ENCODE measurements at regions not wholly inside any gene's neighbourhood (a gene's known extent, or its start where the extent isn't known, plus 50 kb on each side); places are given as distances from the start of the nearest gene placed in this dataset.

GRCh38 chr17:79365836-79366770 lies 244.7 kb downstream of the RBFOX3 start:
- no peak for DNase-seq (ENCODE audit: low read depth)

DNA sequence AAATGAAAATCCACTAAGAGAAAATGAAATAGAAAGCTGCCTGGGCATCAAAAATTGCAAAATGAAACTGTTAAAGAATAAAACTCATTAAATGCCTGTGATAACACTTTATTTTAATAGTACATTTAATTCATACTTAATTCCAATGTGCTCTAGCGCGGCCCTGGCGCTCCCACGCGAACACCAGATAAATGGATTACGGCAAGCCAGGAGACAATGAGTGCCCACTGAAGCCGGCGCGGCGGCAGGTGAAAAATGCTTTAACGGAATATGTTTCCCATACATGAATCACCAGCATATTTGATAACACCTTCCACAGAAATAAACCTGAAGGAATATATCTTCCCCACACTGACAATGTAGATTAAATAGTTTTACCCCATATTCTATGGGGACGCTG lies 245.5 kb downstream of the RBFOX3 start:
- DNase-seq (ENCODE audit: low read depth) = no peak
- no peak overlapping the region for H3K4me3 ChIP-seq (ENCODE audit: low read depth, low read length)

More at GRCh38 chr17:79365836-79366770, 244.7 kb downstream of the RBFOX3 start:
- H3K4me3 ChIP-seq (ENCODE audit: low read depth, low read length) = no peak overlapping the region

- no peak for DNase-seq (ENCODE audit: low read depth)
- no peak overlapping the region for H3K4me3 ChIP-seq (ENCODE audit: low read depth, low read length)
Measured at GRCh38 chr17:79364315-79365094, 246.3 kb downstream of the RBFOX3 start.

- no peak for DNase-seq (ENCODE audit: low read depth)
- no peak overlapping the region for H3K4me3 ChIP-seq (ENCODE audit: low read depth, low read length)
Measured at GRCh38 chr17:79363552-79364275, 247.1 kb downstream of the RBFOX3 start.

GRCh38 chr17:79362772-79363305 lies 248.0 kb downstream of the RBFOX3 start:
- no peak for DNase-seq (ENCODE audit: low read depth)
- no peak overlapping the region for H3K4me3 ChIP-seq (ENCODE audit: low read depth, low read length)

- DNase-seq (ENCODE audit: low read depth) = no peak
- H3K4me3 ChIP-seq (ENCODE audit: low read depth, low read length) = no peak overlapping the region
Measured at GRCh38 chr17:79361873-79362771, 248.7 kb downstream of the RBFOX3 start.

- DNase-seq (ENCODE audit: low read depth) = no peak
- no peak overlapping the region for H3K4me3 ChIP-seq (ENCODE audit: low read depth, low read length)
Measured at GRCh38 chr17:79361221-79361734, 249.6 kb downstream of the RBFOX3 start.

- DNase-seq (ENCODE audit: low read depth) = no peak
- no peak overlapping the region for H3K4me3 ChIP-seq (ENCODE audit: low read depth, low read length)
Measured at GRCh38 chr17:79360196-79360595, 250.7 kb downstream of the RBFOX3 start.

DNA sequence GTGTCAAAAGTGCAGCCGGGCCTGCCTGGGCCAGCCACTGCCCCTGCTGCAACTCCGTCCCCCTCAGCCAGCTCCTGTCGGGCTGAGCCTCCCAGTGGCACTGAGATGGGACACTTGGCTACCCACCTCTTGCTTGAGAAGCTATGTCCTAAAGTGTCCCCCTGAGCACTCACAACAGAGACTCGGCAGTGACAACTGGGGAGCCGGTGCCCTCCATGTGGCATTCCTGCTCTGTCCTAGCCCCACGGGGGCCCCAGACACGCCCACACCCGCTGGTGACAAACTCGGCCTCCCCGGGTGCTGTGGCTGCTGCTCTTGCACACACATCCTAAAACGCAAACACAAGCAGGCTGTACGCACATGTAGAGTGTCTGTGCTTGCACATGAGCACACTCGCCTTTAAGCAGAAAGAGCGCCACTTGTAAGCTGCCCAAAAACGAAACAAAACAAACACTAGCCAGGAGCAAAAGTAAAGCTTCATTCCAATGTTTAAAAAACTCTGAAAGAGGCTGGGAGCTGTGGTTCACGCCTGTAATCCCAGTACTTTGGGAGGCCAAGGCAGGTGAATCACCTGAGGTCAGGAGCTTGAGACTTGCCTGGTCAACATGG lies 253.9 kb downstream of the RBFOX3 start:
- H3K4me3 ChIP-seq (ENCODE audit: low read depth, low read length) = no peak overlapping the region
- DNase-seq (ENCODE audit: low read depth) = no peak

GRCh38 chr17:79355165-79355564 lies 255.7 kb downstream of the RBFOX3 start:
- no peak overlapping the region for H3K4me3 ChIP-seq (ENCODE audit: low read depth, low read length)
- DNase-seq (ENCODE audit: low read depth) = no peak

DNA sequence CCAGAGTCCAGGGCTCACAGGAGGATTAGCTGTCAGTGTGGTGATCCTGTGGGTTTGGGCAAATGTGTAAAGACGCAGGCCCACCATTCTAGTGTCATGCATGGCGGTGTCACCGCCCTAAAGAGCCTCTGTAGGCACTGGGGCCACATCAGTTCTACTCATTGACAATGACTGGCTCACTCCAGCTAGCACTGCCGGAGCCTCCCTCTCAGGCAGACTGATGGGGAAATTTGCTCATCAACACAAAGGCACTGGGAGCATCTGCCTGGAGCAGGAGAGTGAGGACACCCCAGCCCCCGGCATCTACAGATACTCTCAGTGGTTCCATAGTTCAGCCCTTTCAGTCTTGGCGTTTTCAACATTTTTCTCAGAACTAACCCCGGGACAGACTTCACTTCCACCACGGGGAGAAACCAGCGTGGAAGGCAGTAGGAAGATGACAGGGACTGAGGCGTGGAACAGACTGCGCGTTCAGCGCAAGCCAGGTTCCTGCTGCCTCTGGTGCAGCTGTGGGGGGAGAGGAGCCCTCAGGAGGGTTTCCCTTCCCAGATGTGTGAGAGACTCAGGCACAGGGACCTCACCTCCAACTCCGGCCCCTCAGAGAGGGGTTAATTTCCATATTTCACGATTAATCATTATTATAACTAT lies 256.6 kb downstream of the RBFOX3 start:
- no peak for DNase-seq (ENCODE audit: low read depth)
- H3K4me3 ChIP-seq (ENCODE audit: low read depth, low read length) = no peak overlapping the region

GRCh38 chr17:79353548-79353947 lies 257.3 kb downstream of the RBFOX3 start:
- no peak overlapping the region for H3K4me3 ChIP-seq (ENCODE audit: low read depth, low read length)
- DNase-seq (ENCODE audit: low read depth) = no peak

- DNase-seq (ENCODE audit: low read depth) = no peak
- no peak overlapping the region for H3K4me3 ChIP-seq (ENCODE audit: low read depth, low read length)
Measured at GRCh38 chr17:79353016-79353415, 257.8 kb downstream of the RBFOX3 start.

DNA sequence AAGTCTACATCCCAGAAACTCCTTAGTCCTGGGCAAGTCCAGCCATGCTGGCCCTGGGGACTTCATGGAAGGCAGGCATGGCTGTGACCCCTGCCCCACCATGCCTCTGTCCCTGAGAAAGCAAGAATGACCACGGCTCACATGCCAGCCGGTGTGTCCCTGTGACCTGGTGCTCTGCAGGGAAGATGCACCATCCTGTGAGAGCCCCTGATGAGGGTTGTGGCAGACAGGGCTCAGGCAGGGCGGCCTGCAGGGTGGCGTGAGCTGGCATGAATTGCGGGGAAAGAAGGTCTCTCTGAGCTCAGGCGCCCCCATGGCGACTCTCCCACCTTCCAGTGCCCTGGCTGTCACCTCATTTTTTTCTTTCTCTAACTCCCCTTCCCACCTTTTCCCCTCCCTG lies 260.3 kb downstream of the RBFOX3 start:
- H3K4me3 ChIP-seq (ENCODE audit: low read depth, low read length) = no peak overlapping the region
- DNase-seq (ENCODE audit: low read depth) = no peak

DNA sequence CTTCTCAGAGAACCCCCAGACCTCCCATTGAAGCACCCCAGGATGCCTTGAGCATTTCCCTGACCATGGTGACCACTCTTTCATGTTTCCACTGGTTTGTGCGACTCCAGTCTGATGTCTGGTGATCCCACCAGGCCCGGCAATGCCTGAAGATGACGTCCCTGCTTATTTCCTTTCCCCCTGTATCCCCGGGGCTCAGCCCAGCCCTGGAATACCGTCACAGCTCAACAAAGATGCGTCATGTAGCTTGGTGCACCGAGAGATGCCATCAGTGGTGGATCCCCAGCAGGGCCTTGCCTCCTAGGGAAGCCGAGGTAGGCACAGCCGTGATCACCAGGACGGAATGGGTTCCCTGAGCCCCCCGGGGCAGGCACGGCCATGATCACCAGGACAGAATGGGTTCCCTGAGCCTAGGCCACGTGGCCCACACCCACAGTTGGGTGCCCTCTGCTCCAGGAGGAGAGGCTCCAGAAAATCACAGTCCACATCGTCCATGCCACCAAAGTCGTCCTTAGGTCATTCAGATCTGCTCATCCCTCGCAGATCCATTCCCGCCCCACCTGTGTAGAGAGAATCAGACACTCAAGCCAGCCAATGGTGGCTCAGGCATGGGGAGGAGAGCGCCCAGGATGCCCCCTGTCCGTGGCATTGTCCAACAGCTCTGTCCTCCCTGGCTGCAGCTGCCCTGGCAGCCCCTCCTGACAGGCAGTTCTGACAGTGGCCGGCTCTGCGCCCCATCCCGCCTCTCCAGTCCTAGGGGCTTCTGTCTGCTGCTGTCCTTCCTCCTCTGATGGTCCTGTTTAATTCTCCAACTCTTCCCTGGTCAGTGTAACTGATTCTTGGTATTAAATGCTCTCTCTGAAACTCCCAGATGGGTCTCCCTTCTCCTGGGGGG lies 261.1 kb downstream of the RBFOX3 start:
- no peak for DNase-seq (ENCODE audit: low read depth)
- no peak overlapping the region for H3K4me3 ChIP-seq (ENCODE audit: low read depth, low read length)

DNA sequence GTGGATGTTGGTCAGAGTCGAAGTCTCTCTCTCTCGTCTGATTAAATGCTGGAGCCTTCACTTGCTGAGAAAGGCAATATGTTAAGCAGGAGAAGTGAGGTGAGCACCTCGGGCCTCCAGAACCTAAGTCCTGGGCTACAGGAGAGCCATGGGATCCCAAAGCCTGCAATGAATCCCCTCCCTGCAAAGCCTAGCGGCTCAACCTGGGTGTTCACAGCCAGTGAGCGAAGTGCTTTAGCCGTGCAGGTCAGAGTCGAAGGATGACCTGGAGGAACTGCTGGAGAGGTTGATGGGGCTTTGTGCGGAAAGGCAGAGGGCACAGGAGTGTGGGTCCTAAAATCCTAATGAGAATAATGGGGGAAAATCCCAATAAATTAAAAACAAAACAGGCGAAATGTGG lies 267.8 kb downstream of the ENGASE start:
- no peak for DNase-seq (ENCODE audit: low read depth)
- H3K4me3 ChIP-seq (ENCODE audit: low read depth, low read length) = no peak overlapping the region

- no peak overlapping the region for H3K4me3 ChIP-seq (ENCODE audit: low read depth, low read length)
- DNase-seq (ENCODE audit: low read depth) = no peak
Measured at GRCh38 chr17:79341816-79342215, 267.2 kb downstream of the ENGASE start.
